B cell (primary cell): ENCODE measurements at regions not wholly inside any gene's neighbourhood (a gene's known extent, or its start where the extent isn't known, plus 50 kb on each side); places are given as distances from the start of the nearest gene placed in this dataset.

ENCODE experiments used
- ATAC-seq: fragments of 200-7000 bp; cut with Tn5 transposase; one replicate; pipeline ENCODE4 v1.10.0; 2021; ENCODE audit warnings: low read depth, mild to moderate bottlenecking, moderate number of reproducible peaks, moderate library complexity
- CTCF ChIA-PET: fragments of 350-600 bp; sonication (Branson Sonifier 250); formaldehyde crosslinking; loops from one replicate; lab custom pipeline; 2021; ENCODE audit warnings: antibody characterized with exemption, inconsistent platforms; lab: Charles Lee
- POLR2A ChIA-PET: fragments of 350-600 bp; sonication (Branson Sonifier 250); formaldehyde crosslinking; loops from one replicate; lab custom pipeline; 2021; ENCODE audit warnings: antibody characterized with exemption; lab: Charles Lee
- DNase-seq: peaks from one replicate; pipeline ENCODE4 v3.0.0; 2013
- H2AFZ ChIP-seq: 2 replicates; pipeline ENCODE4 v1.6.1; 2012; ENCODE audit warnings: mild to moderate bottlenecking, low read depth, low read length; ENCODE audit not compliant: insufficient read depth, poor library complexity, severe bottlenecking
- H3K27ac ChIP-seq, 2 donors: 1 replicate in 1 of 2; 2 replicates in 1 of 2; pipeline ENCODE4 v1.5.1; 2012 to 2013; ENCODE audit warnings: low read length in 2 of 2, mild to moderate bottlenecking in 2 of 2, moderate library complexity in 1 of 2
- H3K27me3 ChIP-seq, 4 experiments: fragments of 200-600 bp in 1 of 4; sonication (generic) in 1 of 4; replicated peaks in 1 of 4; 1 replicate in 2 of 4; 2 replicates in 2 of 4; pipeline versions ENCODE4 v1.6.1 to v1.7.0; 2013 to 2016; ENCODE audit warnings: low read length in 3 of 4, mild to moderate bottlenecking in 2 of 4, mixed read lengths in 1 of 4, moderate library complexity in 1 of 4; ENCODE audit not compliant: insufficient read depth in 4 of 4, control insufficient read depth in 3 of 4; ENCODE audit errors: control extremely low read depth in 1 of 4
- H3K36me3 ChIP-seq, 2 experiments: replicated peaks in 1 of 2; 1 replicate in 1 of 2; 2 replicates in 1 of 2; pipeline versions ENCODE4 v1.6.1 to v1.7.1; 2013; ENCODE audit warnings: low read length in 1 of 2; ENCODE audit not compliant: insufficient read depth in 2 of 2, control insufficient read depth in 1 of 2; ENCODE audit errors: control extremely low read depth in 1 of 2, extremely low read depth in 1 of 2
- H3K4me1 ChIP-seq, 2 donors: fragments of 200-600 bp in 1 of 2; sonication (generic) in 1 of 2; 1 replicate in 1 of 2; 2 replicates in 1 of 2; pipeline versions ENCODE4 v1.5.1 to v1.6.1; 2013 to 2017; ENCODE audit warnings: low read length in 2 of 2; ENCODE audit not compliant: control insufficient read depth in 2 of 2, insufficient read depth in 2 of 2
- H3K4me2 ChIP-seq: replicated peaks from 2 replicates; pipeline ENCODE3; 2012; ENCODE audit warnings: mild to moderate bottlenecking, low read depth, low read length; ENCODE audit not compliant: poor library complexity, severe bottlenecking
- H3K4me3 ChIP-seq, 5 experiments: fragments of 200-600 bp in 1 of 5; sonication (generic) in 1 of 5; 1 replicate in 3 of 5; 2 replicates in 2 of 5; pipeline versions ENCODE4 v1.5.1 to v1.7.0; 2011 to 2016; ENCODE audit warnings: low read length in 4 of 5, mild to moderate bottlenecking in 4 of 5, low read depth in 2 of 5, control low read depth in 1 of 5, moderate library complexity in 1 of 5; ENCODE audit not compliant: insufficient read depth in 1 of 5; ENCODE audit errors: control extremely low read depth in 1 of 5, extremely low read depth in 1 of 5
- H3K79me2 ChIP-seq: fragments of 200-600 bp; sonication (generic); one replicate; pipeline ENCODE4 v1.6.0; 2016; ENCODE audit warnings: low read length; ENCODE audit not compliant: control insufficient read depth, insufficient read depth
- H3K9ac ChIP-seq: fragments of 200-600 bp; sonication (generic); 2 replicates; pipeline ENCODE4 v1.6.1; 2017; ENCODE audit warnings: mild to moderate bottlenecking, low read length, moderate library complexity
- H3K9me3 ChIP-seq, 3 donors: one replicate each; pipeline versions ENCODE4 v1.6.1 to v1.7.1; 2013; ENCODE audit warnings: low read length in 2 of 3; ENCODE audit not compliant: control insufficient read depth in 2 of 3, insufficient read depth in 1 of 3; ENCODE audit errors: control extremely low read depth in 1 of 3
- H4K20me1 ChIP-seq: 2 replicates; pipeline ENCODE4 v1.6.0; 2012; ENCODE audit warnings: mild to moderate bottlenecking, low read length; ENCODE audit not compliant: insufficient read depth, control insufficient read depth, poor library complexity, severe bottlenecking
- H3K27ac Mint-ChIP-seq: one replicate; pipeline ENCODE4 v1.8.0; 2021; ENCODE audit warnings: mixed read lengths
- H3K27me3 Mint-ChIP-seq: one replicate; pipeline ENCODE4 v1.8.0; 2021; ENCODE audit warnings: mixed read lengths
- H3K4me1 Mint-ChIP-seq: one replicate; pipeline ENCODE4 v1.8.0; 2021; ENCODE audit warnings: mixed read lengths
- H3K4me3 Mint-ChIP-seq: one replicate; pipeline ENCODE4 v1.8.0; 2021; ENCODE audit warnings: mixed read lengths
- H3K9me3 Mint-ChIP-seq: one replicate; pipeline ENCODE4 v1.8.0; 2022; ENCODE audit warnings: mixed read lengths; ENCODE audit not compliant: insufficient read depth
- CTCF ChIP-seq: fragments of 200-600 bp; IDR thresholded peaks from one replicate; pipeline ENCODE4 v1.8.0; 2022; ENCODE audit warnings: antibody characterized with exemption, mild to moderate bottlenecking
- EZH2 ChIP-seq: IDR thresholded peaks from 2 replicates; pipeline ENCODE4 v1.6.1; 2012; ENCODE audit warnings: borderline replicate concordance, low read depth, mild to moderate bottlenecking, moderate library complexity, low read length; ENCODE audit not compliant: insufficient read depth, poor library complexity, severe bottlenecking
- WGBS: methylation state at CpG from one replicate; pipeline ENCODE4 v1.1.5; 2013; ENCODE audit warnings: missing lambda C conversion rate; ENCODE audit not compliant: insufficient coverage; 5-methylcytosine and 5-hydroxymethylcytosine counted together
- intact Hi-C: fragments of 100-400 bp; cut with micrococcal nuclease; formaldehyde crosslinking; loops from one replicate; pipeline ENCODE4 v1.10.0; 2022

- intact Hi-C loops, result no loop called here
- Histone ChIP-seq H3K4me1 (no peaks in the 10 kb centered on the region), H3K27ac (no peak overlapping the region), H3K4me2 (no peak overlapping the region), H3K36me3 (no peaks in the 10 kb centered on the region), H3K9me3 (no peaks in the 10 kb centered on the region), H3K79me2 (no peaks in the 10 kb centered on the region), H2AFZ (no peak overlapping the region), H3K4me3 (no peak overlapping the region), H3K27me3 (no peaks in the 10 kb centered on the region), H3K9ac (no peak overlapping the region), H4K20me1 (no peaks in the 10 kb centered on the region)
- no peaks in the 10 kb centered on the region for H3K9me3 Mint-ChIP-seq
- TF ChIP-seq CTCF (no peak), EZH2 (no peak)
- H3K27ac Mint-ChIP-seq, result no peak overlapping the region
- WGBS, result 93% methylated on average over 6 of the region's 10 CpGs
- no peak overlapping the region for H3K4me3 Mint-ChIP-seq
- no peaks in the 10 kb centered on the region for H3K27me3 Mint-ChIP-seq
- DNase-seq, result no peak
- POLR2A ChIA-PET, result no interaction called here
- H3K4me1 Mint-ChIP-seq, result no peaks in the 10 kb centered on the region
- ATAC-seq, result no peak
- CTCF ChIA-PET, result no interaction called here
Measured at GRCh38 chr3:110126065-110126464, 788.7 kb upstream of the DPPA4 start.

DNA sequence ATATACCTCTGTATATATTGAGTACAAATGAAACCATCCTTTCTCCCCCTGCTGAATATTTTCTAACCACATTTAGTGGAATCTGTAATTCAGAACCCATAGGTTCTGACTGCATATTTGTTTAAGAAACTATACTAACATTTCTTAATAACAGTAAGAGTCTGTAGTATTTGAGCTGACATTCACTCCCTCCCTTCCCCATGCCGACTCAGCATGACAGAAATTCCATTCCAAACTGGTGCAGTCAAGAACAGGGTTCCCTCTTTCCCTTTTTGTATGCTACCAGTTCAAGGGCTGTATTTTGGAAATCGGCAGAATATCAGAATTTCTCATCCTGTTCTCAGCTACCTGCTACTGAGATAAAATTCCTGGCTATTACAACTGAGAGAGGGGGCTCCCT, 796.6 kb upstream of the DPPA4 start:
- H3K27ac ChIP-seq, result no peak overlapping the region
- CTCF ChIA-PET, result no interaction called here
- intact Hi-C loops, result no loop called here
- H3K9ac ChIP-seq, result no peak overlapping the region
- no peak for TF ChIP-seq CTCF
- TF ChIP-seq EZH2, result no peak
- Mint-ChIP-seq H3K9me3 (peaks cover 5% of the 10 kb centered on the region), H3K27me3 (no peaks in the 10 kb centered on the region), H3K4me1 (no peaks in the 10 kb centered on the region), H3K27ac (no peak overlapping the region), H3K4me3 (no peak overlapping the region)
- H3K27me3 ChIP-seq, result no peaks in the 10 kb centered on the region
- ATAC-seq (no peak), DNase-seq (no peak)
- peaks cover 0 to 5% (median 0%) of the 10 kb centered on the region in 3 donors for H3K9me3 ChIP-seq
- no peaks in the 10 kb centered on the region for H4K20me1 ChIP-seq
- no peak overlapping the region for H2AFZ ChIP-seq
- H3K79me2 ChIP-seq, result no peaks in the 10 kb centered on the region
- POLR2A ChIA-PET, result no interaction called here
- WGBS, result 83% methylated on average over 2 of the region's 2 CpGs
- H3K4me1 ChIP-seq, result no peaks in the 10 kb centered on the region
- no peak overlapping the region for H3K4me3 ChIP-seq
- no peak overlapping the region for H3K4me2 ChIP-seq
- no peaks in the 10 kb centered on the region for H3K36me3 ChIP-seq
